ENCODE measurements at regions not wholly inside any gene's neighbourhood (a gene's known extent, or its start where the extent isn't known, plus 50 kb on each side); places are given as distances from the start of the nearest gene placed in this dataset.
A peak's percentile ranks its signal among the peaks of the same experiment; 100 is the strongest.

GRCh38 chr1:103239034-103239433, 130.7 kb upstream of the COL11A1 start:
- no peaks in the 10 kb centered on the region for H3K4me1 ChIP-seq (ENCODE audit: control insufficient read depth in 5 of 5, insufficient read depth in 5 of 5, low read length in 5 of 5)
- TF ChIP-seq, protein P1, sequence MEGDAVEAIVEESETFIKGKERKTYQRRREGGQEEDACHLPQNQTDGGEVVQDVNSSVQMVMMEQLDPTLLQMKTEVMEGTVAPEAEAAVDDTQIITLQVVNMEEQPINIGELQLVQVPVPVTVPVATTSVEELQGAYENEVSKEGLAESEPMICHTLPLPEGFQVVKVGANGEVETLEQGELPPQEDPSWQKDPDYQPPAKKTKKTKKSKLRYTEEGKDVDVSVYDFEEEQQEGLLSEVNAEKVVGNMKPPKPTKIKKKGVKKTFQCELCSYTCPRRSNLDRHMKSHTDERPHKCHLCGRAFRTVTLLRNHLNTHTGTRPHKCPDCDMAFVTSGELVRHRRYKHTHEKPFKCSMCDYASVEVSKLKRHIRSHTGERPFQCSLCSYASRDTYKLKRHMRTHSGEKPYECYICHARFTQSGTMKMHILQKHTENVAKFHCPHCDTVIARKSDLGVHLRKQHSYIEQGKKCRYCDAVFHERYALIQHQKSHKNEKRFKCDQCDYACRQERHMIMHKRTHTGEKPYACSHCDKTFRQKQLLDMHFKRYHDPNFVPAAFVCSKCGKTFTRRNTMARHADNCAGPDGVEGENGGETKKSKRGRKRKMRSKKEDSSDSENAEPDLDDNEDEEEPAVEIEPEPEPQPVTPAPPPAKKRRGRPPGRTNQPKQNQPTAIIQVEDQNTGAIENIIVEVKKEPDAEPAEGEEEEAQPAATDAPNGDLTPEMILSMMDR (IDR thresholded peaks at IDR 0.05; ENCODE audit: control extremely low read depth, extremely low read depth) = no peak
- ATAC-seq (ENCODE audit: insufficient read depth, low FRiP score) (no peak), DNase-seq (no peak)
- no peak overlapping the region for H3K4me3 ChIP-seq
- H3K27ac ChIP-seq (ENCODE audit: low read depth in 1 of 2, low read length in 1 of 2) = no peak overlapping the region
- no peak overlapping the region for H3K9ac ChIP-seq (ENCODE audit: insufficient read depth in 1 of 2, low read length in 2 of 2)
- H3K9me3 ChIP-seq (ENCODE audit: control insufficient read depth in 4 of 4, insufficient read depth in 3 of 4, low read length in 3 of 4) = no peaks in the 10 kb centered on the region
- H3K27me3 ChIP-seq (ENCODE audit: control insufficient read depth in 3 of 3, insufficient read depth in 3 of 3, low read length in 2 of 3) = no peaks in the 10 kb centered on the region
- H3K36me3 ChIP-seq (ENCODE audit: control insufficient read depth in 4 of 4, insufficient read depth in 4 of 4, low read length in 4 of 4) = no peaks in the 10 kb centered on the region

- TF ChIP-seq, protein P1 (IDR thresholded peaks at IDR 0.05; ENCODE audit: control extremely low read depth, extremely low read depth) = no peak
- Histone ChIP-seq H3K4me3 (no peak overlapping the region), H3K4me1 (ENCODE audit: control insufficient read depth in 5 of 5, insufficient read depth in 5 of 5, low read length in 5 of 5) (no peaks in the 10 kb centered on the region), H3K36me3 (ENCODE audit: control insufficient read depth in 4 of 4, insufficient read depth in 4 of 4, low read length in 4 of 4) (no peaks in the 10 kb centered on the region), H3K27me3 (ENCODE audit: control insufficient read depth in 3 of 3, insufficient read depth in 3 of 3, low read length in 2 of 3) (no peaks in the 10 kb centered on the region), H3K9ac (ENCODE audit: insufficient read depth in 1 of 2, low read length in 2 of 2) (no peak overlapping the region), H3K27ac (ENCODE audit: low read depth in 1 of 2, low read length in 1 of 2) (no peak overlapping the region), H3K9me3 (ENCODE audit: control insufficient read depth in 4 of 4, insufficient read depth in 3 of 4, low read length in 3 of 4) (no peaks in the 10 kb centered on the region)
- DNase-seq (no peak), ATAC-seq (ENCODE audit: insufficient read depth, low FRiP score) (no peak)
- 78 to 83% methylated on average over 4 of the region's 4 CpGs for WGBS, 2 donors
These were observed 121.7 kb upstream of the COL11A1 start for GRCh38 chr1:103230061-103230460.

DNA sequence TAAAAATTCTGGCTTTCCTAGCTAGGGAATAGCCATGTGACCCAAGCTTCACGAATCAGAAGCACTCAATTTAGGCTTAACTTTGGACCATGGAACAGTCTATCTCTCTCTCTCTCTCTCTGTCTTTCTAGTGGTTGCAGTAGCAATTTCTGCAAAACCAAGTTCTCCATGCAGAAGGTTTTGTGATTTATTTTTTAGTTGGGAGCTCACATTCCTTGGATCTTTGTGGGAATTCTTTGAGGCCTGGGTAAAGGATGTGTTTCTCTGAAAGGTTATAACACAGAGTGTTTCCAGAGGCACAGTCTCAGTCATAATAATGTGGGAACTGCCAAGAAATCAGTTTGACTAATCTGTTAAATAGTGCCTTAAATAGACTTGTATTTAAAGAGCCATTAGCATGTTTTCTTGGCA, 112.3 kb upstream of the COL11A1 start:
- 42 to 52% methylated on average over 1 of the region's 1 CpG for WGBS, 2 donors
- no peaks in the 10 kb centered on the region for H3K9me3 ChIP-seq (ENCODE audit: control insufficient read depth in 4 of 4, insufficient read depth in 3 of 4, low read length in 3 of 4)
- H3K4me1 ChIP-seq (ENCODE audit: control insufficient read depth in 5 of 5, insufficient read depth in 5 of 5, low read length in 5 of 5) = no peaks in the 10 kb centered on the region
- no peaks in the 10 kb centered on the region for H3K27me3 ChIP-seq (ENCODE audit: control insufficient read depth in 3 of 3, insufficient read depth in 3 of 3, low read length in 2 of 3)
- no peak for ATAC-seq (ENCODE audit: insufficient read depth, low FRiP score)
- H3K9ac ChIP-seq (ENCODE audit: insufficient read depth in 1 of 2, low read length in 2 of 2) = no peak overlapping the region
- peak in 1 of 3 donors; percentile 3 for DNase-seq
- TF ChIP-seq, protein P1 (IDR thresholded peaks at IDR 0.05; ENCODE audit: control extremely low read depth, extremely low read depth) = no peak
- no peak overlapping the region for H3K4me3 ChIP-seq
- H3K27ac ChIP-seq (ENCODE audit: low read depth in 1 of 2, low read length in 1 of 2) = no peak overlapping the region
- no peaks in the 10 kb centered on the region for H3K36me3 ChIP-seq (ENCODE audit: control insufficient read depth in 4 of 4, insufficient read depth in 4 of 4, low read length in 4 of 4)

DNA sequence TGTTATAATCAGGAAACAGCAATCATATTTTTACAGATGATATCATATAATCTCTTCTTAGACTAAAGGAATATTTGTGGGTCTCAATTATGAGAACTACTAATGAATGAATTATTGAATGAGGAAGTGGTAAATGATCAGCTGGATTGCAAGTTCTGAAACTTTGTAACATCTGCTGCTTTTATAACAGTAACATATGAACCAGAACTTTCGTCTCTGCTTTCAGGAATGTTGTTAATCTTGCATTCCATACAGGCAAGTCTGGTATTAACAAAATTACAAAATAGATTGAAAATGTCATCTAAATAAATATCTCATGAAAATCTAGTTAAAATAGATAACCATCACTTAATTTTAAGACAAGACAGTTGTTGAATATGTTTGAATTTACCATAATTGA, 110.5 kb upstream of the COL11A1 start:
- TF ChIP-seq, protein P1 (IDR thresholded peaks at IDR 0.05; ENCODE audit: control extremely low read depth, extremely low read depth) = no peak
- Histone ChIP-seq H3K9ac (ENCODE audit: insufficient read depth in 1 of 2, low read length in 2 of 2) (no peak overlapping the region), H3K27me3 (ENCODE audit: control insufficient read depth in 3 of 3, insufficient read depth in 3 of 3, low read length in 2 of 3) (no peaks in the 10 kb centered on the region), H3K9me3 (ENCODE audit: control insufficient read depth in 4 of 4, insufficient read depth in 3 of 4, low read length in 3 of 4) (no peaks in the 10 kb centered on the region), H3K4me1 (ENCODE audit: control insufficient read depth in 5 of 5, insufficient read depth in 5 of 5, low read length in 5 of 5) (no peaks in the 10 kb centered on the region), H3K4me3 (no peak overlapping the region), H3K36me3 (ENCODE audit: control insufficient read depth in 4 of 4, insufficient read depth in 4 of 4, low read length in 4 of 4) (no peaks in the 10 kb centered on the region), H3K27ac (ENCODE audit: low read depth in 1 of 2, low read length in 1 of 2) (no peak overlapping the region)
- ATAC-seq (ENCODE audit: insufficient read depth, low FRiP score) (no peak), DNase-seq (no peak)
- WGBS, 2 donors = 48 to 52% methylated on average over 1 of the region's 1 CpG
